ENCODE measurements at regions not wholly inside any gene's neighbourhood (a gene's known extent, or its start where the extent isn't known, plus 50 kb on each side); places are given as distances from the start of the nearest gene placed in this dataset.

DNA sequence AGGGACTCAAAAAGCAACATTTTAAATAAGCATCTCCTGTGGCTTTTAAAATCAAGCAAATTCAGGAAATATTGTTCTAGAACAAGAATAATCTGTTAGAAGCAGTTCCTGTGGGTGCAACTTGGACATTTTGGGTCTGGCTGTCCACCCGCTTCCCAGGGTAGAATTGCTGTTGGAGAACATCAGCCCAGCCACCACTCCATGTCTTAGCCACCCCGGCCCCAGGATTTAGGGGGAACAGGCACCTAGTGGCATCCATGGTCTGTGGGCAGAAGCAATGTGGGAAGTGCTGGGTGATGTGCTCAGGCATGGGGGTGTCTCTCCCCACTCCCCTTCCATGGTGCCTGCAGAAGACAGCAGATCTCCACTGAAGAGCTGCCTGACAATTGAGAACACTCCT is 162.6 kb downstream of the KLF13 start:
- peaks cover 10% of the 10 kb centered on the region for H3K4me1 ChIP-seq (ENCODE audit: control insufficient read depth, insufficient read depth, low read length)
- H3K9me3 ChIP-seq (ENCODE audit: control insufficient read depth in 2 of 2, low read length in 2 of 2): peaks cover 0 to 5% of the 10 kb centered on the region in 2 donors
- no peak overlapping the region for H3K4me3 ChIP-seq (ENCODE audit: low read length in 2 of 2)
- no peak overlapping the region for H3K27ac ChIP-seq (ENCODE audit: low read length)
- no peaks in the 10 kb centered on the region for H3K36me3 ChIP-seq (ENCODE audit: control insufficient read depth in 2 of 2, insufficient read depth in 2 of 2, low read length in 2 of 2)
- H3K27me3 ChIP-seq (ENCODE audit: control insufficient read depth in 1 of 2, insufficient read depth in 2 of 2, low read length in 2 of 2): peaks cover 2% of the 10 kb centered on the region in 2 donors
- H3K9ac ChIP-seq (ENCODE audit: low read length in 2 of 2): no peak overlapping the region

GRCh38 chr15:31489801-31490646 is 163.4 kb downstream of the KLF13 start:
- Histone ChIP-seq H3K4me3 (ENCODE audit: low read length in 2 of 2) (no peak overlapping the region), H3K9ac (ENCODE audit: low read length in 2 of 2) (no peak overlapping the region), H3K36me3 (ENCODE audit: control insufficient read depth in 2 of 2, insufficient read depth in 2 of 2, low read length in 2 of 2) (no peaks in the 10 kb centered on the region), H3K27me3 (ENCODE audit: control insufficient read depth in 1 of 2, insufficient read depth in 2 of 2, low read length in 2 of 2) (no peaks in the 10 kb centered on the region), H3K27ac (ENCODE audit: low read length) (no peak overlapping the region), H3K9me3 (ENCODE audit: control insufficient read depth in 2 of 2, low read length in 2 of 2) (peaks cover 0 to 5% of the 10 kb centered on the region in 2 donors), H3K4me1 (ENCODE audit: control insufficient read depth, insufficient read depth, low read length) (peaks cover 10% of the 10 kb centered on the region)

DNA sequence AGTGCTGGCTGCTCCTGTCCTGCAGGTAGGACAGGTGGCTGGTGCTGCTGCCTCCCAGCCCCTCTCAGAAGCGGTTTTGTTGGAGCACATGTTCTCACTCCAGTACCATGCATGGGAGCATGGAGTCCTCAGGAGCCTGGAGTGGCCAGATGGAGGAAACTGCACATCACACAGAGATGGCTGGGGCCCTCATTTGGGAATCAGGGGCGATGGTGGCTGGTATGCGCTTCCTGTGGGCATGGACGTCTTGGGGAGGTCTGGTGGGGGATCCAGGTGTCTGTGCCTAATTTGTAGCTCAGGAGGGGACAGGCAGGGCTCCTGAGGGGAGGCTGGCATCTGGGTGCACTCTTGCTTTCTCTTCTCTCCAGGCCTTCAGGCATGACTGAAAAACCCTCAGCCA is 168.2 kb downstream of the KLF13 start:
- Histone ChIP-seq H3K4me3 (ENCODE audit: low read length in 2 of 2) (no peak overlapping the region), H3K4me1 (ENCODE audit: control insufficient read depth, insufficient read depth, low read length) (peaks cover 2% of the 10 kb centered on the region), H3K9me3 (ENCODE audit: control insufficient read depth in 2 of 2, low read length in 2 of 2) (peaks cover 0 to 5% of the 10 kb centered on the region in 2 donors), H3K27ac (ENCODE audit: low read length) (no peak overlapping the region), H3K9ac (ENCODE audit: low read length in 2 of 2) (no peak overlapping the region), H3K36me3 (ENCODE audit: control insufficient read depth in 2 of 2, insufficient read depth in 2 of 2, low read length in 2 of 2) (no peaks in the 10 kb centered on the region), H3K27me3 (ENCODE audit: control insufficient read depth in 1 of 2, insufficient read depth in 2 of 2, low read length in 2 of 2) (no peaks in the 10 kb centered on the region)

DNA sequence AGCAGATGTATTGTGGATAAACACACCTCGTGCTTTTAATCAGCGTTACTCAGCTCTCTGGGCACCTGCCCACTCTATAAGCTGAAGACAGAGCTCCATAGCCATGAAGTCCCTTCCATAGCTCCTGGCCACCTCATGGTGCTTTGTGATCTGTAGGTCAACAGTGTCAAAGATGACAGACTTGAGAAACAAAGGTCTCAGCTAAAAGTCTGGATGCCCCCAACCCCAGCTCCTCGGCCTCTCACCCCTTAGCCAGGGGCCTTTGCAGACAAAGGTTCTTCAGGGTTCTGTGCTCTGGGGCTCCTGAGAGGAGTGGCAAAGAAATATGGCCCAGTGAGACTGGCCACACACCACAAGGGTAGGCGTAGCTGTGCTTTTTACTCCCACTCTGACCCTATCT is 168.6 kb downstream of the KLF13 start:
- Histone ChIP-seq H3K36me3 (ENCODE audit: control insufficient read depth in 2 of 2, insufficient read depth in 2 of 2, low read length in 2 of 2) (no peaks in the 10 kb centered on the region), H3K27ac (ENCODE audit: low read length) (no peak overlapping the region), H3K9ac (ENCODE audit: low read length in 2 of 2) (no peak overlapping the region), H3K9me3 (ENCODE audit: control insufficient read depth in 2 of 2, low read length in 2 of 2) (peaks cover 0 to 5% of the 10 kb centered on the region in 2 donors), H3K27me3 (ENCODE audit: control insufficient read depth in 1 of 2, insufficient read depth in 2 of 2, low read length in 2 of 2) (no peaks in the 10 kb centered on the region), H3K4me1 (ENCODE audit: control insufficient read depth, insufficient read depth, low read length) (no peaks in the 10 kb centered on the region), H3K4me3 (ENCODE audit: low read length in 2 of 2) (no peak overlapping the region)

- Histone ChIP-seq H3K27me3 (ENCODE audit: control insufficient read depth in 1 of 2, insufficient read depth in 2 of 2, low read length in 2 of 2) (no peaks in the 10 kb centered on the region), H3K27ac (ENCODE audit: low read length) (no peak overlapping the region), H3K4me1 (ENCODE audit: control insufficient read depth, insufficient read depth, low read length) (no peaks in the 10 kb centered on the region), H3K9me3 (ENCODE audit: control insufficient read depth in 2 of 2, low read length in 2 of 2) (peaks cover 0 to 5% of the 10 kb centered on the region in 2 donors), H3K36me3 (ENCODE audit: control insufficient read depth in 2 of 2, insufficient read depth in 2 of 2, low read length in 2 of 2) (no peaks in the 10 kb centered on the region), H3K9ac (ENCODE audit: low read length in 2 of 2) (no peak overlapping the region), H3K4me3 (ENCODE audit: low read length in 2 of 2) (no peak overlapping the region)
These were observed 171.2 kb downstream of the KLF13 start for GRCh38 chr15:31497838-31498237.

DNA sequence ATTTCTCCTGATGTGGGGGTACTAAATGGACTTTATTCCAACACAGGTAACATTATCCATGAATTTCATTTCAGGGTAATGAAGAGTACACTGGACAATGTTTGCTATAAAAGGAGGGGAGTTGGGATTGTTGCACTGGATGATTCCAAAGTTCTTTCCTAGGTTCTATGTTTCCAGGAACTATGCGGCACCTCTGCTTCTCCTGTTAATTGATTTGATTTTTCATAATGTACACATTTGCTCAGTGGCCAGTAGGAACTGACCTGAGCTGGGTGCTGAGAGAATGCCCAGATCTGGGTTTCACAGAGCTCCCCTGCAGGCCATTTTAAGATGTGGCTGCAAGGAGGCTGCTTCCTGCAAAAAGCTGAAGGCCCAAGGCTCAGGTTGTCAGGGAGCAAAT is 171.7 kb downstream of the KLF13 start:
- no peaks in the 10 kb centered on the region for H3K27me3 ChIP-seq (ENCODE audit: control insufficient read depth in 1 of 2, insufficient read depth in 2 of 2, low read length in 2 of 2)
- H3K4me1 ChIP-seq (ENCODE audit: control insufficient read depth, insufficient read depth, low read length): no peaks in the 10 kb centered on the region
- H3K36me3 ChIP-seq (ENCODE audit: control insufficient read depth in 2 of 2, insufficient read depth in 2 of 2, low read length in 2 of 2): no peaks in the 10 kb centered on the region
- no peak overlapping the region for H3K27ac ChIP-seq (ENCODE audit: low read length)
- no peak overlapping the region for H3K9ac ChIP-seq (ENCODE audit: low read length in 2 of 2)
- H3K4me3 ChIP-seq (ENCODE audit: low read length in 2 of 2): no peak overlapping the region
- H3K9me3 ChIP-seq (ENCODE audit: control insufficient read depth in 2 of 2, low read length in 2 of 2): peaks cover 0 to 5% of the 10 kb centered on the region in 2 donors

- Histone ChIP-seq H3K36me3 (ENCODE audit: control insufficient read depth in 2 of 2, insufficient read depth in 2 of 2, low read length in 2 of 2) (no peaks in the 10 kb centered on the region), H3K27me3 (ENCODE audit: control insufficient read depth in 1 of 2, insufficient read depth in 2 of 2, low read length in 2 of 2) (no peaks in the 10 kb centered on the region), H3K9ac (ENCODE audit: low read length in 2 of 2) (no peak overlapping the region), H3K4me1 (ENCODE audit: control insufficient read depth, insufficient read depth, low read length) (no peaks in the 10 kb centered on the region), H3K4me3 (ENCODE audit: low read length in 2 of 2) (no peak overlapping the region), H3K9me3 (ENCODE audit: control insufficient read depth in 2 of 2, low read length in 2 of 2) (peaks cover 0 to 2% of the 10 kb centered on the region in 2 donors), H3K27ac (ENCODE audit: low read length) (no peak overlapping the region)
These were observed 172.1 kb downstream of the KLF13 start for GRCh38 chr15:31498756-31499155.

DNA sequence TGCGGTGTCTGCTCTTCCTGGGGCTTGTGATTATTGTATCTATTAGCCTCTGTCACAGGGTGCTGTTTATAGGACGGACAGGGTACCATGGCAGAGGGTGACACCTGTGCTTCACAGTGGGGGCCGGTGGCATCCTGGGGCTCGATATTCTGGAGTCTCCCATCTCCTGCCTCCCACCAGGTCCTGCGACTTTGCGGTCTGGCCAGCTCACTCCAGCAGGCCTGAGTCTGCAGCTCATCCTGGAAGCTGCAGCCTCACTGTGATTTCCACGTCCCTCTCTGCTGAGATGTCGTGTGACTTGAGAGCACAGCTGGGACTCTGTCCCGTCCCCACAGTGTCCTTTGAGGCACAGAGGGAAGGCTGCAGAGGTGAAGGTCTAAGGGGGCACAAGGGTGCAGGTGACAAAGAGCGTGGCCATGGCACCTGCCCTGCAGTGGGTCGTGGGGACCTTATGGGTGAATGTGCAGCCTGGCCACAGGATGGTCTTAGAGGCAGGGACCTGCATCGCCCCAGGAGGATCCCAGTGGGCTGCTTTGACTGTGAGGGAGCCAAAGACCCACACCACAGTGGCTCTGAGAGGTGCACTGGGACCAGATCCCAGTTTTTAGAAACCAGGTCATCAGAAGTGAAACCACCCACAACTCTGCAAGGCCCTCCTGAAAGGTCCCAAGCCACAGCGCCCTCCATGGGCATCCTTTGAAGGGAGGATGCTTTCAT is 172.8 kb downstream of the KLF13 start:
- Histone ChIP-seq H3K4me1 (ENCODE audit: control insufficient read depth, insufficient read depth, low read length) (no peaks in the 10 kb centered on the region), H3K36me3 (ENCODE audit: control insufficient read depth in 2 of 2, insufficient read depth in 2 of 2, low read length in 2 of 2) (no peaks in the 10 kb centered on the region), H3K4me3 (ENCODE audit: low read length in 2 of 2) (no peak overlapping the region), H3K27ac (ENCODE audit: low read length) (no peak overlapping the region), H3K9ac (ENCODE audit: low read length in 2 of 2) (no peak overlapping the region), H3K9me3 (ENCODE audit: control insufficient read depth in 2 of 2, low read length in 2 of 2) (no peaks in the 10 kb centered on the region), H3K27me3 (ENCODE audit: control insufficient read depth in 1 of 2, insufficient read depth in 2 of 2, low read length in 2 of 2) (no peaks in the 10 kb centered on the region)

DNA sequence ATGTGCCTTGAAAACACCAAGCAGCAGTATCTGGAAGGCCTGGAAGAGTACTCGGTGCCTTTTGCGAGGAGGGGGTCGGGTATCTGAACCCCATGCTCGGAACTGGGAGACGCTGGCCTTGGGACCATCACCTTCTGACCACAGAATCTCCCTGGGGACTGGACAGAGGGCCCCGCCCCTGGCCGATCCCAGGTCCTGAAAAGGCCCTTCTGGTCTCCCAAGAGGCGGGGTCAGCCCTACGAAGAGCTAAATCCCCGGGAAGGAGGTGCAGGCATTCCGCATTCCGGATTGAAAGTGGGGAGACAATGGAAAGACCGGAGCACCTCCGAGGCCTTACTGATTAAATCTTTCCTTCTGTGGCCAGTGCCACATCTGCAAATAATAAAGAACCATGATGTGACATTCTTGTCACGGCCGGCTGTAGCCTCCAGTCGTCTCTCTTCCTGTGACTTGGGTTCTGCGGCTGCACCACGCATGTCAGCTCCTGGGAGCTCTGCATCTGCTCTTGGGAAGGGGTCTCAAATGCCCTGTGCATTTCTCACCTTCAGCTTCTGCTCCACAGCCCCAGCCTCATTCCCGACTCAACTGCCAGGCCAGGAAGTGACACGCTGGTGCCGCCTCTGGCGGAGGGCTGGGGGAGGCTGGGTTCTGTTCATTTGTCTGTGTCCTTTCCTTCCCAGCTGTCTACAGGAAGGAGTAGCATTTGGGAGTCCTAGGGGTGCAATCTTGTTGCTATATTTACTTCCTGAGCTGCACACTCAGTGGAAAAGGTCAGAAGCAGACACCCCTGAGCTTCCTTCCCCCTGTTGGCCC is 173.5 kb downstream of the KLF13 start:
- no peak overlapping the region for H3K9ac ChIP-seq (ENCODE audit: low read length in 2 of 2)
- no peaks in the 10 kb centered on the region for H3K27me3 ChIP-seq (ENCODE audit: control insufficient read depth in 1 of 2, insufficient read depth in 2 of 2, low read length in 2 of 2)
- no peak overlapping the region for H3K27ac ChIP-seq (ENCODE audit: low read length)
- H3K4me1 ChIP-seq (ENCODE audit: control insufficient read depth, insufficient read depth, low read length): no peaks in the 10 kb centered on the region
- H3K4me3 ChIP-seq (ENCODE audit: low read length in 2 of 2): no peak overlapping the region
- no peaks in the 10 kb centered on the region for H3K36me3 ChIP-seq (ENCODE audit: control insufficient read depth in 2 of 2, insufficient read depth in 2 of 2, low read length in 2 of 2)
- no peaks in the 10 kb centered on the region for H3K9me3 ChIP-seq (ENCODE audit: control insufficient read depth in 2 of 2, low read length in 2 of 2)

DNA sequence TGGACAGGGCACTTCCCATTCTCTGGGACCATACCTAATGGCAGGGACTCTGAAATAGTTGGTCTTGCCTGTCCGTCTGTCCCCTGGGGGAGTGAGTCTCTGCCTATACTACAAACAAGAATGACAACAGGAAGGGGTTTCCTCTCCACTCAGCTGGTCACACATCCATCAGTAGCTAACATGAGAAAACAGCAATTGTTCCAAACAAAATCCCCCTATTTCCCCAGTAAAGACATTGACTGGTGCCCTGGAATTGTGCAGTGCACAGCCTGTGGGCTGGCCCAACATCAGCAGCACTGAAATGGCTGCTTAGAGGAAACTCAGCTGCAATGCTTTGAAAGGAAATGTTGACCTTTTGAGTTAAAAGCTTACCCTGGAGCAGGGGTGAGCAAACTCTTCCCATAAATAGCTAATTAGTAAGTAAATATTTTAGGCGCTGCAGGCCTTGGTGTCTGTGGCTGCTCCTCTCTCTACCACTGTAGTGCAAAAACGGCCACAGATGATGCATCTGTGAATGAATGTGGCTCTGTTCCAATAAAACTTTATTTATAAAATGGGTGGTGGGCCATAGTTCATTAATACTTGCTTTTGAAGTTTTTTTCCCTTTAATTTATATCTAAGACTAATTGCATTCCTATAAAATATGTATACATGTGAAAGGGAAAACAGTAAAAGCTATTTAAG is 174.3 kb downstream of the KLF13 start:
- Histone ChIP-seq H3K9me3 (ENCODE audit: control insufficient read depth in 2 of 2, low read length in 2 of 2) (no peaks in the 10 kb centered on the region), H3K9ac (ENCODE audit: low read length in 2 of 2) (no peak overlapping the region), H3K27ac (ENCODE audit: low read length) (no peak overlapping the region), H3K27me3 (ENCODE audit: control insufficient read depth in 1 of 2, insufficient read depth in 2 of 2, low read length in 2 of 2) (no peaks in the 10 kb centered on the region), H3K4me1 (ENCODE audit: control insufficient read depth, insufficient read depth, low read length) (no peaks in the 10 kb centered on the region), H3K36me3 (ENCODE audit: control insufficient read depth in 2 of 2, insufficient read depth in 2 of 2, low read length in 2 of 2) (no peaks in the 10 kb centered on the region), H3K4me3 (ENCODE audit: low read length in 2 of 2) (no peak overlapping the region)
